ENCODE measurements at regions not wholly inside any gene's neighbourhood (a gene's known extent, or its start where the extent isn't known, plus 50 kb on each side); places are given as distances from the start of the nearest gene placed in this dataset.
A peak's percentile ranks its signal among the peaks of the same experiment; 100 is the strongest.

DNA sequence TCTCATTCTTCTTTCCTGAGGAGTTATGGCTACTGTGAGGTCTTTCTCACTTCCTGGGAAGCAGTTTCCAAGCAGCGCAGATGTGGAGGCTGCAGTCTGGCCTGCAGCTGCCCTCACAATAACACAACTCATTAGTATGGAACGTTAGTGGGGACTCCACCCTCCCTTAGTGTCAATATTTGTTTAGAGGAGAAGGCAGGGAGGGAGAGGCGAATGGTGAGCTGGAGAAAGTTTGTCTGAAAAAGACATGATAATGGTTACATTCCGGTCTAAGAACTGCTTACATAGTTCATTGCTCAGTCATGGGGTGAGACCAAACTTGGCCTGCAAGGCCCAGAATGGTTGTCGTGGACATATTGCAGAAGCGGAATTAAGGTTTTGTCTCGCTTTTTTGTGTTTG, 170.2 kb downstream of the HS3ST3B1 start (continued):
- no peak for TF ChIP-seq FOXO4 (CRISPR knock-in tag; conservative IDR thresholded peaks at IDR 0.05)
- no peak for TF ChIP-seq ARID4A (CRISPR knock-in tag; IDR thresholded peaks at IDR 0.05; ENCODE audit: borderline replicate concordance)
- TF ChIP-seq MED13 (CRISPR knock-in tag; IDR thresholded peaks at IDR 0.05), result no peak
- no peak for TF ChIP-seq TCF7L2 (IDR thresholded peaks at IDR 0.05; ENCODE audit: low read depth, low read length)
- no peak for TF ChIP-seq NCOR1 (IDR thresholded peaks at IDR 0.05; ENCODE audit: borderline replicate concordance, low read length)
- TF ChIP-seq ZBTB38 (CRISPR knock-in tag; IDR thresholded peaks at IDR 0.05), result no peak
- TF ChIP-seq ZNF121 (CRISPR knock-in tag; IDR thresholded peaks at IDR 0.05), result no peak
- TF ChIP-seq ZNF205 (CRISPR knock-in tag; IDR thresholded peaks at IDR 0.05), result no peak
- TF ChIP-seq MBD4 (IDR thresholded peaks at IDR 0.05; ENCODE audit: borderline replicate concordance, low read length), result no peak
- peak; percentile 63; the same call in 1 of the 2 replicates for TF ChIP-seq PHF21A (CRISPR knock-in tag; IDR thresholded peaks at IDR 0.05)
- TF ChIP-seq ZBTB26 (CRISPR knock-in tag; IDR thresholded peaks at IDR 0.05; ENCODE audit: borderline replicate concordance), result no peak
- no peak for TF ChIP-seq SP4 (CRISPR knock-in tag; IDR thresholded peaks at IDR 0.05)
- no peak for TF ChIP-seq RFX1 (IDR thresholded peaks at IDR 0.05)
- no peak for TF ChIP-seq HNRNPH1 (optimal IDR thresholded peaks at IDR 0.05; ENCODE audit: low read depth, low read length)
- TF ChIP-seq ZNF709 (CRISPR knock-in tag; IDR thresholded peaks at IDR 0.05), result no peak
- TF ChIP-seq, protein P1, sequence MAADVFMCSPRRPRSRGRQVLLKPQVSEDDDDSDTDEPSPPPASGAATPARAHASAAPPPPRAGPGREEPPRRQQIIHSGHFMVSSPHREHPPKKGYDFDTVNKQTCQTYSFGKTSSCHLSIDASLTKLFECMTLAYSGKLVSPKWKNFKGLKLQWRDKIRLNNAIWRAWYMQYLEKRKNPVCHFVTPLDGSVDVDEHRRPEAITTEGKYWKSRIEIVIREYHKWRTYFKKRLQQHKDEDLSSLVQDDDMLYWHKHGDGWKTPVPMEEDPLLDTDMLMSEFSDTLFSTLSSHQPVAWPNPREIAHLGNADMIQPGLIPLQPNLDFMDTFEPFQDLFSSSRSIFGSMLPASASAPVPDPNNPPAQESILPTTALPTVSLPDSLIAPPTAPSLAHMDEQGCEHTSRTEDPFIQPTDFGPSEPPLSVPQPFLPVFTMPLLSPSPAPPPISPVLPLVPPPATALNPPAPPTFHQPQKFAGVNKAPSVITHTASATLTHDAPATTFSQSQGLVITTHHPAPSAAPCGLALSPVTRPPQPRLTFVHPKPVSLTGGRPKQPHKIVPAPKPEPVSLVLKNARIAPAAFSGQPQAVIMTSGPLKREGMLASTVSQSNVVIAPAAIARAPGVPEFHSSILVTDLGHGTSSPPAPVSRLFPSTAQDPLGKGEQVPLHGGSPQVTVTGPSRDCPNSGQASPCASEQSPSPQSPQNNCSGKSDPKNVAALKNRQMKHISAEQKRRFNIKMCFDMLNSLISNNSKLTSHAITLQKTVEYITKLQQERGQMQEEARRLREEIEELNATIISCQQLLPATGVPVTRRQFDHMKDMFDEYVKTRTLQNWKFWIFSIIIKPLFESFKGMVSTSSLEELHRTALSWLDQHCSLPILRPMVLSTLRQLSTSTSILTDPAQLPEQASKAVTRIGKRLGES (CRISPR knock-in tag; IDR thresholded peaks at IDR 0.05; ENCODE audit: borderline replicate concordance), result no peak
- TF ChIP-seq WIZ (CRISPR knock-in tag; IDR thresholded peaks at IDR 0.05), result no peak
- TF ChIP-seq ZNF605 (CRISPR knock-in tag; IDR thresholded peaks at IDR 0.05), result no peak
- no peak for TF ChIP-seq ZBTB34 (CRISPR knock-in tag; IDR thresholded peaks at IDR 0.05)
- no peak for TF ChIP-seq ZNF776 (CRISPR knock-in tag; IDR thresholded peaks at IDR 0.05)
- TF ChIP-seq ZNF572 (CRISPR knock-in tag; IDR thresholded peaks at IDR 0.05), result no peak
- TF ChIP-seq KDM3A (CRISPR knock-in tag; IDR thresholded peaks at IDR 0.05; ENCODE audit: low read depth), result no peak

All from HepG2 (cell line).